ENCODE measurements at regions not wholly inside any gene's neighbourhood (a gene's known extent, or its start where the extent isn't known, plus 50 kb on each side); places are given as distances from the start of the nearest gene placed in this dataset.

DNA sequence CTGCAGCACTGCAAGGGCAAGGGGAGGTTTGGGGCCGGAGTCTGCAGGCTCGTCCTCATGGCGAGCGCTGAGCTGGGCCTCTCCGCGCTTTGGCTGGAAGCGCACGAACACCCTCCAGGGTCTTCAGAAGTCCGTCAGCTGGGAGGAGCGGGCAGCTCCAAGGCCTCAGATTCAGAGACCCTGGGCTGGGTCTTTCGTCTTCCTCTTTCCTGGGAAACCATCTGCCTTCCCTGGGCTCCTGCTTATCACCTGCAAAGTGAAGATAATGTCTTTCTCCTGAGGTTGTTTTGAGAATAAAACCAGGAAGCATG is 525.6 kb downstream of the BRD1 start:
- no peak overlapping the region for H3K4me3 ChIP-seq (ENCODE audit: low read depth, low read length)
- DNase-seq (ENCODE audit: low read depth), result no peak
- peak; percentile 18 for FAIRE-seq
- H3K36me3 ChIP-seq (ENCODE audit: control insufficient read depth, insufficient read depth, low read length), result no peaks in the 10 kb centered on the region
- TF ChIP-seq, protein P1, sequence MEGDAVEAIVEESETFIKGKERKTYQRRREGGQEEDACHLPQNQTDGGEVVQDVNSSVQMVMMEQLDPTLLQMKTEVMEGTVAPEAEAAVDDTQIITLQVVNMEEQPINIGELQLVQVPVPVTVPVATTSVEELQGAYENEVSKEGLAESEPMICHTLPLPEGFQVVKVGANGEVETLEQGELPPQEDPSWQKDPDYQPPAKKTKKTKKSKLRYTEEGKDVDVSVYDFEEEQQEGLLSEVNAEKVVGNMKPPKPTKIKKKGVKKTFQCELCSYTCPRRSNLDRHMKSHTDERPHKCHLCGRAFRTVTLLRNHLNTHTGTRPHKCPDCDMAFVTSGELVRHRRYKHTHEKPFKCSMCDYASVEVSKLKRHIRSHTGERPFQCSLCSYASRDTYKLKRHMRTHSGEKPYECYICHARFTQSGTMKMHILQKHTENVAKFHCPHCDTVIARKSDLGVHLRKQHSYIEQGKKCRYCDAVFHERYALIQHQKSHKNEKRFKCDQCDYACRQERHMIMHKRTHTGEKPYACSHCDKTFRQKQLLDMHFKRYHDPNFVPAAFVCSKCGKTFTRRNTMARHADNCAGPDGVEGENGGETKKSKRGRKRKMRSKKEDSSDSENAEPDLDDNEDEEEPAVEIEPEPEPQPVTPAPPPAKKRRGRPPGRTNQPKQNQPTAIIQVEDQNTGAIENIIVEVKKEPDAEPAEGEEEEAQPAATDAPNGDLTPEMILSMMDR (IDR thresholded peaks at IDR 0.05; ENCODE audit: insufficient read depth, low read length, severe bottlenecking), result no peak
- no peaks in the 10 kb centered on the region for H3K27me3 ChIP-seq (ENCODE audit: control insufficient read depth, insufficient read depth, low read length)

DNA sequence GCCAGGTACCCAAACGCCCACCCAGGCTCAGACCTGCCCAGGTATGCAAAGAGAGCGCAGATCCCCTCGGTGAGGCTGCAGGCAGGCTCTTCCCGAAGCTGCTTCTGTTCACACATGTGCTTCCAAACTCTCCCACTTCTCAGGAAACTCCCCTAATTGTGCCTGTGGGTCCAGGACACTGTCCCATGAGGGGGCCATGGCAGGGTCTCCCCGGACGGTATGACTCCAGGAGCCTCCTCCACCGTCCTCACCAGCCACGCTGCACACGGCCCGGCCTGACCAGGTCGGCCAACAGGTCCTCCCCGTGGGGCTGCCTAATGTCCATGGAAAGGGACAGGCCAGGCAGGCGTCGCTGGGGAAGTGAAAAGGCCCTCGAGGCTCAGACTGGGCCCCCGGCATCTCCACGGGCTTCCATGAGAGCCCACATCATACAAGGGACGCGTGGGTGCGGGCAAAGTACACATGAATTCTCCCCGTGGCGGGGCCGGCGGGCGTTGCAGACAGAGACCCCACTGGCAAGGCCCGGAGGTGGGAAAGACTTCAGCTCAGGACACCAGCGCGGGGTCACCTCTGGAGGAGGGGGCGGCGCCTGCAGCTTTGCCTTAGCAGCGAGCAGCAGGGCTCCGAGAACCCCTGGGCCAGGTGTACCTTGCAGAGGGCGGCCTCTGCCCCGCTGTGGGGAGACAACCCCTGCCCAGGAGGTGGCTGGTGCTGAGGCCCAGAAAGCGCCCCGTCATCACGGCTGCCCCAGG is 526.1 kb downstream of the BRD1 start:
- DNase-seq (ENCODE audit: low read depth) (no peak), FAIRE-seq (no peak)
- Histone ChIP-seq H3K27me3 (ENCODE audit: control insufficient read depth, insufficient read depth, low read length) (no peaks in the 10 kb centered on the region), H3K36me3 (ENCODE audit: control insufficient read depth, insufficient read depth, low read length) (no peaks in the 10 kb centered on the region), H3K4me3 (ENCODE audit: low read depth, low read length) (no peak overlapping the region)
- TF ChIP-seq, protein P1 (IDR thresholded peaks at IDR 0.05; ENCODE audit: insufficient read depth, low read length, severe bottlenecking), result no peak

DNA sequence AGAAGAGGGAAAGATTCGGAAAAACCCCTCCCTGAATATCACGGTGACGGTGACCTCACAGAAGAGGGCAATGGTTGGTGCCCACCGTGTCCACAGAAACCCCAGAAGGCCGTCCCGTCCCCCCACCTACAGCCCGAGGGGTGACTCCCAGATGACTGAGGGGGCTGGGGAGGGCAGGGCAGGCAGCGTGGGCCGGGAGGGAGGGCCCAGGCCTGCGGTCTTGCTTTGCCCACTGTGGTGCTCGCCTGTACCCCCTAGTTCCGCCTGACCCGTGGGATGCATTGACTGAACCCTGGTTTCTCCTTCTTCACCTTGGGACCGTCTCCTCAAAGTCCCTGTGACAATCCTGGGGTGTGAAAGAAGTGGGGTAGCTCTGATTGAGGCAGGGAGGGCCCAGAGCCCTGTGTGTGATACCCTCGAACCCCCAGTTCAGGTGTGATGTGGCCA is 526.7 kb downstream of the BRD1 start:
- Histone ChIP-seq H3K4me3 (ENCODE audit: low read depth, low read length) (no peak overlapping the region), H3K27me3 (ENCODE audit: control insufficient read depth, insufficient read depth, low read length) (no peaks in the 10 kb centered on the region), H3K36me3 (ENCODE audit: control insufficient read depth, insufficient read depth, low read length) (no peaks in the 10 kb centered on the region)
- DNase-seq (ENCODE audit: low read depth) (no peak), FAIRE-seq (no peak)
- TF ChIP-seq, protein P1 (IDR thresholded peaks at IDR 0.05; ENCODE audit: insufficient read depth, low read length, severe bottlenecking), result no peak

DNA sequence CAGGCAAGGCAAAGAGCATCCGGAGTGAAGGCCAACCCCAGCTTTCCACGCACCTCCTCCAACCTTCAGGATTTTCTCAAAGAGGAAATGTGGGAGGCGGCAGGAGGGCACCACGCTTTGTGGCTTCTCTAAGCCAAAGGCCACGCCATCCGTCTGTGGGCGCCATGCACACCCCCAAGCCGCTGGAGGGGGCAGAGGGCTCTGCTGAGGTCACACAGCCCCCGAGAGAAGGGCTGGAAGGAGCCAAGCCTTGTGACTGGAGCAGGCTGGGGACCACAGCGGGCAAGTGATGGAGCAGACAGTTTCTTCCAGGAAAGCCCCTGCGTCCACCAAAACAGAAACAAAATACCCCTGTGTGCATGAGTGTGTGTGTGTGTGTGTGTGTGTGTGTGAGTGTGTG is 527.4 kb downstream of the BRD1 start:
- DNase-seq (ENCODE audit: low read depth) (no peak), FAIRE-seq (no peak)
- Histone ChIP-seq H3K36me3 (ENCODE audit: control insufficient read depth, insufficient read depth, low read length) (no peaks in the 10 kb centered on the region), H3K4me3 (ENCODE audit: low read depth, low read length) (no peak overlapping the region), H3K27me3 (ENCODE audit: control insufficient read depth, insufficient read depth, low read length) (no peaks in the 10 kb centered on the region)
- TF ChIP-seq, protein P1 (IDR thresholded peaks at IDR 0.05; ENCODE audit: insufficient read depth, low read length, severe bottlenecking), result no peak

DNA sequence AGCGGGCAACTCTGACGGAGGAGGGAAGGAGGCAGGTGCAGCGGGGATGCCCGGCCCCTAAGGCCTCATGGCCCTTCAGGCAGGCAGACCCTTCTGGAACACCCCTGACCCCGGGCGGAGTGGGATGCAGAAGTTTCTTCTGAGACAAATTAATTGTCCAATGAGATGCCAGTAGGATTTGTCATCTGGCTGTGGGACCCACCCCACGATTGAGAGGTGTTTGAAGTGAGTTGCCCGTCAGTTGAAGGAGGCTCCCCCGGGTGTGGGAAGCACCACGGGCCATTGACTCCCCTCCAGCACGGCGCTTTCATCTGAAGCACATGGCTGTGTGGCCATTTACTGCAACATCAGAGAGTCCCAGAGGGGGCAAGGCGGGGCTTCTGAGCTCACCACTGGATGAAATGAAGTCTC is 527.8 kb downstream of the BRD1 start:
- DNase-seq (ENCODE audit: low read depth) (no peak), FAIRE-seq (no peak)
- H3K4me3 ChIP-seq (ENCODE audit: low read depth, low read length), result no peak overlapping the region
- TF ChIP-seq, protein P1 (IDR thresholded peaks at IDR 0.05; ENCODE audit: insufficient read depth, low read length, severe bottlenecking), result no peak
- no peaks in the 10 kb centered on the region for H3K27me3 ChIP-seq (ENCODE audit: control insufficient read depth, insufficient read depth, low read length)
- no peaks in the 10 kb centered on the region for H3K36me3 ChIP-seq (ENCODE audit: control insufficient read depth, insufficient read depth, low read length)

Measured in bronchial epithelial cell (primary cell).